ENCODE measurements at regions not wholly inside any gene's neighbourhood (a gene's known extent, or its start where the extent isn't known, plus 50 kb on each side); places are given as distances from the start of the nearest gene placed in this dataset.

DNA sequence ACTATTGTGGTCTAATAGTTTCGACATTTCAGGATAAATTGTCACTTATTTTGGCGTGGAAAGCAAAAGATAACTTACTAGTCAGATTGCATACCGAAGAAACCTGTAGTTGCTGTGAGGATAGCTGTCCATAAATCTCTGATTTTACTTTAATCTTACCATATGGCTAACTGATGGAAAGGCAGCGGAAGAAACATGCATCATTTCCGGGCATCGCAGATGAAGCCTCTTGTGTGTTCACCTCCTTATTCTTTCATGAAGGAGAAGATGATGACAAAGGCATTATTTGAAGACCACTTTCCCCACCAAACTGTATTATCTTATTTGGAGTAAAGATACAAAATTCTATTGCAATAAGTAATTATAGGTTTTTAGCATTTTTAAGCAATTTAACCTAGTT is 763.6 kb upstream of the SLITRK6 start:
- TF ChIP-seq, protein P1, sequence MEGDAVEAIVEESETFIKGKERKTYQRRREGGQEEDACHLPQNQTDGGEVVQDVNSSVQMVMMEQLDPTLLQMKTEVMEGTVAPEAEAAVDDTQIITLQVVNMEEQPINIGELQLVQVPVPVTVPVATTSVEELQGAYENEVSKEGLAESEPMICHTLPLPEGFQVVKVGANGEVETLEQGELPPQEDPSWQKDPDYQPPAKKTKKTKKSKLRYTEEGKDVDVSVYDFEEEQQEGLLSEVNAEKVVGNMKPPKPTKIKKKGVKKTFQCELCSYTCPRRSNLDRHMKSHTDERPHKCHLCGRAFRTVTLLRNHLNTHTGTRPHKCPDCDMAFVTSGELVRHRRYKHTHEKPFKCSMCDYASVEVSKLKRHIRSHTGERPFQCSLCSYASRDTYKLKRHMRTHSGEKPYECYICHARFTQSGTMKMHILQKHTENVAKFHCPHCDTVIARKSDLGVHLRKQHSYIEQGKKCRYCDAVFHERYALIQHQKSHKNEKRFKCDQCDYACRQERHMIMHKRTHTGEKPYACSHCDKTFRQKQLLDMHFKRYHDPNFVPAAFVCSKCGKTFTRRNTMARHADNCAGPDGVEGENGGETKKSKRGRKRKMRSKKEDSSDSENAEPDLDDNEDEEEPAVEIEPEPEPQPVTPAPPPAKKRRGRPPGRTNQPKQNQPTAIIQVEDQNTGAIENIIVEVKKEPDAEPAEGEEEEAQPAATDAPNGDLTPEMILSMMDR (IDR thresholded peaks at IDR 0.05): no peak
- no peaks in the 10 kb centered on the region for H3K27me3 Mint-ChIP-seq (ENCODE audit: low read depth)
- H3K36me3 Mint-ChIP-seq (ENCODE audit: low read depth): no peaks in the 10 kb centered on the region
- DNase-seq (ENCODE audit: low spot score): no peak
- H3K4me3 Mint-ChIP-seq (ENCODE audit: unreplicated experiment): no peak overlapping the region
- no peak overlapping the region for H3K27ac Mint-ChIP-seq (ENCODE audit: unreplicated experiment)
- H3K9me3 Mint-ChIP-seq (ENCODE audit: low read depth): no peaks in the 10 kb centered on the region
- no peaks in the 10 kb centered on the region for H3K4me1 Mint-ChIP-seq (ENCODE audit: low read depth)

DNA sequence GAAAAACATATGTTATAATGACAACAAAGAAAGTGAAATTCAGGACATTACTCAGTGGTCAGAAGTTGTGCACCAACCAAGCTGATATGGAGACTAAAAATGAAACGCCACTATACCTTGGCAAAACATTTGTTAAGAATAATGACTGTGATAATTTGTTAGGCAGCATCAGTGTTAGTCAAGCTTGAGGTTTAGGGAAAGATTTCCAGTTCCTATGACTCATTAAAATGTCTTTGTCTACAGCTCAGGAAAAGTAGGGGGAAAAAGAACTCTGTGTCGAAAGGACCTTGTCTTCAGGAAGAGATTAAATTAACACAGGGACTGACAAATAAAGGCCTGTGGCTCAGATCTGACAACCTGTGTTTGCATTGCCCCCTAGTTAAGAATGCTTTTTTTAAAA is 764.1 kb upstream of the SLITRK6 start:
- no peaks in the 10 kb centered on the region for H3K9me3 Mint-ChIP-seq (ENCODE audit: low read depth)
- H3K36me3 Mint-ChIP-seq (ENCODE audit: low read depth): no peaks in the 10 kb centered on the region
- H3K4me1 Mint-ChIP-seq (ENCODE audit: low read depth): no peaks in the 10 kb centered on the region
- H3K27me3 Mint-ChIP-seq (ENCODE audit: low read depth): no peaks in the 10 kb centered on the region
- no peak for DNase-seq (ENCODE audit: low spot score)
- H3K4me3 Mint-ChIP-seq (ENCODE audit: unreplicated experiment): no peak overlapping the region
- TF ChIP-seq, protein P1 (IDR thresholded peaks at IDR 0.05): no peak
- no peak overlapping the region for H3K27ac Mint-ChIP-seq (ENCODE audit: unreplicated experiment)

DNA sequence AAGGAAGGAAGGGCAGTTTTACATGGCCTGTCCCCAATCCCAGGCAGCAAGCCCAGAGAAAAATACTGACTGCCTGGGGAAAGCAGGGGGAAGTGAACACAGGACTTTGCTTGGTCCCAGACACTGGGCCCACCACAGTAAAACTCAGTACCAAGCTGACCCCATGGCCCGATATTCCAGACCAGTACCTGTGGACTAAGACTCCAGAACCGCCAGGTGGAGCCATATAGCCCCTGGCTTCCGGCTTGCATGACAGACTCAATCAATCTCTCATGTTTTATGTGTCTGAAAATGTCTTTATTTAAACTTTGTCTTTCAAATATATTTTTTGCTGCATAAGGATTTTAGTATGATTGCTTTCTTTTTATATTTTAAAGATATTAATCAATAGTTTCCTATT is 767.9 kb upstream of the SLITRK6 start:
- Mint-ChIP-seq H3K36me3 (ENCODE audit: low read depth) (no peaks in the 10 kb centered on the region), H3K27ac (ENCODE audit: unreplicated experiment) (no peak overlapping the region), H3K4me1 (ENCODE audit: low read depth) (no peaks in the 10 kb centered on the region), H3K27me3 (ENCODE audit: low read depth) (no peaks in the 10 kb centered on the region), H3K4me3 (ENCODE audit: unreplicated experiment) (no peak overlapping the region), H3K9me3 (ENCODE audit: low read depth) (no peaks in the 10 kb centered on the region)
- no peak for DNase-seq (ENCODE audit: low spot score)
- TF ChIP-seq, protein P1 (IDR thresholded peaks at IDR 0.05): peak; percentile 24

DNA sequence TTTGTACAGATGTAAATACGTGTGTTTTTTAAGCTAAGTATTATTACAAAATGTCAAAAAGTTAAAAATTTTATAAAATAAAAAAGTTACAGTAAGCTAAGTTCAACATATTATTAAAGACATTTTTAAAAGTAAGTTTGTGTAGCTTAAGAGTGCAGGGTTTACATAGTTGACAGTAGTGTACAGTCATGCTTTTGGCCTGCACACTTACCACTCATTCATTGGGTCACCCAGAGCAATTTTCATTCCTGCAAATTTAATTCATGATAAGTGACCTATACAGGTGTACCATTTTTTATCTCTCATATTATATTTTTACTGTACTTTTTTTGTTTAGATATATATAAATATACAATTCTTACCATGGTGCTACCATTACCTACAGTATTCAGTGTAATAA is 769.9 kb upstream of the SLITRK6 start:
- H3K4me3 Mint-ChIP-seq (ENCODE audit: unreplicated experiment): no peak overlapping the region
- H3K4me1 Mint-ChIP-seq (ENCODE audit: low read depth): no peaks in the 10 kb centered on the region
- no peaks in the 10 kb centered on the region for H3K9me3 Mint-ChIP-seq (ENCODE audit: low read depth)
- H3K36me3 Mint-ChIP-seq (ENCODE audit: low read depth): no peaks in the 10 kb centered on the region
- H3K27ac Mint-ChIP-seq (ENCODE audit: unreplicated experiment): no peak overlapping the region
- H3K27me3 Mint-ChIP-seq (ENCODE audit: low read depth): no peaks in the 10 kb centered on the region
- TF ChIP-seq, protein P1 (IDR thresholded peaks at IDR 0.05): no peak
- no peak for DNase-seq (ENCODE audit: low spot score)

DNA sequence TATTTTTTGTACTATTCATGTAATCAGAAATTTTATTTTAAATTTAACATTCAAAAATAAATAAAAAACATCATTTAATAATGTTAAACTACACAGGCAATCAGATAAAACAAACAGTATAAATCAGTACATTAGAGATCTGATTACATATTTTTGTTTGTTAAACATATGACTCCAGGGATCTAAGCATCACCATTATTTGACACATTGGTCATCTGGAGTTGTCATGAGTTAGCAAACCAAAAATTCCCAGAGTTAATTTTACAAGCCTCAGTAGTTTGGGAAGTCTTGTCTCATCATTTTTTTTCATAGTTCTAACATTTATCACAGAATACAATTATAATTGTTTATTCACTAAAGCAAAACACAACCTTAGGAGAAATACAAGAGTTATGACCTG is 770.8 kb upstream of the SLITRK6 start:
- Mint-ChIP-seq H3K9me3 (ENCODE audit: low read depth) (no peaks in the 10 kb centered on the region), H3K27me3 (ENCODE audit: low read depth) (no peaks in the 10 kb centered on the region), H3K27ac (ENCODE audit: unreplicated experiment) (no peak overlapping the region), H3K4me3 (ENCODE audit: unreplicated experiment) (no peak overlapping the region), H3K36me3 (ENCODE audit: low read depth) (no peaks in the 10 kb centered on the region), H3K4me1 (ENCODE audit: low read depth) (no peaks in the 10 kb centered on the region)
- TF ChIP-seq, protein P1 (IDR thresholded peaks at IDR 0.05): no peak
- no peak for DNase-seq (ENCODE audit: low spot score)

Measured in chondrocyte (in vitro differentiated cells).